Common myeloid progenitor, CD34-positive (primary cell): ENCODE measurements at regions not wholly inside any gene's neighbourhood (a gene's known extent, or its start where the extent isn't known, plus 50 kb on each side); places are given as distances from the start of the nearest gene placed in this dataset.

Experiments
- CTCF ChIA-PET: fragments of 350-600 bp; sonication (Branson Sonifier 250); formaldehyde crosslinking; loops from one replicate; lab custom pipeline; 2021; ENCODE audit warnings: antibody characterized with exemption; lab: Charles Lee
- POLR2A ChIA-PET: fragments of 350-600 bp; sonication (Branson Sonifier 250); formaldehyde crosslinking; loops from one replicate; lab custom pipeline; 2021; ENCODE audit warnings: antibody characterized with exemption; lab: Charles Lee
- DNase-seq, 3 donors: peaks; one replicate each; pipeline versions ENCODE4 v3.0.0 to v3.0.0-alpha.2; 2013
- H3K27ac ChIP-seq, 2 experiments: 1 replicate in 1 of 2; 2 replicates in 1 of 2; pipeline ENCODE4 v1.7.0; 2013; ENCODE audit warnings: inconsistent platforms in 2 of 2, low read length in 2 of 2, mild to moderate bottlenecking in 2 of 2, low read depth in 1 of 2, moderate library complexity in 1 of 2; ENCODE audit not compliant: severe bottlenecking in 2 of 2, insufficient read depth in 1 of 2, poor library complexity in 1 of 2
- H3K27me3 ChIP-seq, 5 experiments: replicated peaks in 2 of 5; 1 replicate in 3 of 5; 2 replicates in 2 of 5; pipeline versions ENCODE4 v1.6.1 to v1.7.0; 2013; ENCODE audit warnings: low read length in 4 of 5, mild to moderate bottlenecking in 2 of 5, moderate library complexity in 2 of 5, inconsistent platforms in 1 of 5; ENCODE audit not compliant: insufficient read depth in 5 of 5, control insufficient read depth in 4 of 5
- H3K36me3 ChIP-seq, 4 experiments: 1 replicate in 2 of 4; 2 replicates in 2 of 4; pipeline versions ENCODE4 v1.6.1 to v1.7.0; 2013; ENCODE audit warnings: low read length in 3 of 4, control low read depth in 1 of 4, mild to moderate bottlenecking in 1 of 4; ENCODE audit not compliant: control insufficient read depth in 4 of 4, insufficient read depth in 4 of 4
- H3K4me1 ChIP-seq, 4 experiments: 1 replicate in 3 of 4; 2 replicates in 1 of 4; pipeline versions ENCODE4 v1.6.1 to v1.7.1; 2013; ENCODE audit warnings: low read length in 3 of 4, mild to moderate bottlenecking in 3 of 4, control low read depth in 1 of 4, inconsistent platforms in 1 of 4, moderate library complexity in 1 of 4; ENCODE audit not compliant: control insufficient read depth in 4 of 4, insufficient read depth in 4 of 4; ENCODE audit errors: control extremely low read depth in 1 of 4
- H3K4me3 ChIP-seq, 7 experiments: 1 replicate in 4 of 7; 2 replicates in 3 of 7; pipeline versions ENCODE4 v1.5.1 to v1.7.0; 2013; ENCODE audit warnings: mild to moderate bottlenecking in 7 of 7, low read length in 6 of 7, moderate library complexity in 6 of 7, inconsistent platforms in 2 of 7, low read depth in 2 of 7, control low read depth in 1 of 7; ENCODE audit not compliant: insufficient read depth in 4 of 7, control insufficient read depth in 1 of 7; ENCODE audit errors: extremely low read depth in 1 of 7
- H3K9me3 ChIP-seq, 5 experiments: 1 replicate in 4 of 5; 2 replicates in 1 of 5; pipeline versions ENCODE4 v1.6.1 to v1.7.1; 2013; ENCODE audit warnings: low read length in 4 of 5, mild to moderate bottlenecking in 2 of 5, inconsistent platforms in 1 of 5, low read depth in 1 of 5, moderate library complexity in 1 of 5; ENCODE audit not compliant: control insufficient read depth in 4 of 5, insufficient read depth in 2 of 5; ENCODE audit errors: control extremely low read depth in 1 of 5
- WGBS: methylation state at CpG from one replicate; pipeline ENCODE4 v1.1.5; 2013; ENCODE audit not compliant: insufficient coverage; 5-methylcytosine and 5-hydroxymethylcytosine counted together

DNA sequence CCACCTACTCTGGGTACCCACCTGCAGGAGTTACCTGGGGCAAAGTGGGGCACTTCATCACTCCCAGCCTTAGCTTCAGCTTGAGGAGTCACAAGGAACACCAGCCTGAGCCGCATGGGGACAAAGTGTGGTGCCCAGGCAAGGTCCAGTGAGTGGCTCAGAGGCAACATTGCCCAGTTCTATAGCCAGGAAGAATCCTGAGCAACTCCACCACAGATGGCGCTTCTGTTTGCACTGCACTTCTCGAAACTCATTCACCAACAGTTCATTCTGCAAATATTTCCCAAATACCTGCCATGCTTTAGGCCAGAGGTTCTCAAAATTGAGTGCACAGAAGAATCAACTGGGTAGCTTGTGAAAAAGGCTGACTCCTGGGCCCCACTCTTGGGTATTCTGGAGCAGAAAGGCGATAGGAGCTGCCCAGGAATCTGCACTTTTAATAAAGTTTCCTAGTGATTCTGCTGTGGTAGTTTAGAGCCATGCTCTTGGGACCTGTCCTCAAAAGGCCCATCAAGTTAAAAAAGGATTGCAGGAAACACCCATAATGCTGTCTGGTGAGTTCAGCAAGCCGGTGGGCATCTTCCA, 83.1 kb downstream of the VEGFA start:
- Histone ChIP-seq H3K4me1 (peaks cover 0 to 10% (median 0%) of the 10 kb centered on the region in 4 experiments), H3K36me3 (no peaks in the 10 kb centered on the region), H3K9me3 (no peaks in the 10 kb centered on the region), H3K27me3 (no peaks in the 10 kb centered on the region), H3K4me3 (no peak overlapping the region), H3K27ac (no peak overlapping the region)
- DNase-seq, result no peak
- 95% methylated on average over 5 of the region's 5 CpGs for WGBS
- ChIA-PET POLR2A (no interaction called here), CTCF (no interaction called here)

DNA sequence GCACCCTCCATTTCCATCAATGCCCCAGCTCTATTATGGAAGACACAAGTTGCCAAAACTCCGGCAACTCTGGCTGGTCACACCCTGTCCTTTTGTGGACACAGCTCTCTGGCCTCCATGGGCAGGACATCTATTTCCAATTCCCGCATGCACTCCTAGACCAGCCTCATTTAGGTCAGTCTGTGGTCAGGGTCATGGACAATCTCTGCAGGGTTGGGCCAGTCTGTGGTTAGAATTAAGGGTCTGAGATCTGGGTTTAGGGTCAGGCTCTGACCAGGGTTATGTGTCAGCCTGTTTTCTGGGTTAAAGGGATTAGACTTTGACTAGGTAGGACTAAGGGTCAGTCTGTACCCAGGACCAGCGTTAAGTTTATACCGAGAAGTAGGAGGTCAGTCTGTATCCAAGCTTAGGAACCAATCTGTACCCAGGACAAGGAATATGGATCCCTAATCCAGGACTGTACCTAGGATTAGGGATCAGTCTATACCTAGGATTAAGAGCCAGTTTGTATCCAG, 82.4 kb downstream of the VEGFA start:
- Histone ChIP-seq H3K9me3 (no peaks in the 10 kb centered on the region), H3K4me1 (peaks cover 0 to 10% (median 0%) of the 10 kb centered on the region in 4 experiments), H3K36me3 (no peaks in the 10 kb centered on the region), H3K27ac (no peak overlapping the region), H3K4me3 (no peak overlapping the region), H3K27me3 (no peaks in the 10 kb centered on the region)
- ChIA-PET CTCF (no interaction called here), POLR2A (no interaction called here)
- WGBS, result 100% methylated on average over 4 of the region's 4 CpGs
- DNase-seq, result no peak

DNA sequence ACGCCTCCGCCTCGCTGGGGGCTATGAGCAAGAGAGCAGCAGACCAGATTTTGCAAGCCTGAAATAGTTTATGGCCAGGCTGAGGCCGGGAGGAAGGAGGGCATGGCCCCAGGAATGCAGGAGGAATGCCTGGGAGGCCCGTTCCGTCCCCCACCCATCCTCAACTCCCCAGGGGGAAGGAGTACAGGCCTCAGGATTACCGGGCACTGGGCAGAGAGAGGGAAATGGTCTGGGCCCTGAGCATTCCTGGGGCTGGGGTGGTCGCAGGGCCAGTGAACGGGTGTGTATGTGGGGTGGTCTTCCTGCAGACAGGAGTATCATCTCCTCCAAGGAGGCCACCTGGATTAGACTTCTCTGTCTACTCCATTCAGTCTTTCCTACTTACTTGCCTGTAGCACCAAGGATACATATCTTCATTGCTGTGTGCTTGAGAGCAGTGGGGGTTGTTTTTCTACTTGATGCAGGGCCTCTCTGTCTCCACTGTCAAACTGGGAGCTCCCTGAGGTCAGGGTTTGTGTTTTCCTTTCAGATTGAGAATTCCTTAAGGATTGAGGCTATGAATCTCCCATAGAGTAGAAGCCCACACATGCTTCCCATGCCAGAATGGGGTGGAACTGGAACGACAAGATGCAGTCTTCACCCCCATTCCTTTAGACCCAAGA, 81.3 kb downstream of the VEGFA start:
- Histone ChIP-seq H3K4me1 (peaks cover 0 to 10% (median 0%) of the 10 kb centered on the region in 4 experiments), H3K27me3 (no peaks in the 10 kb centered on the region), H3K27ac (no peak overlapping the region), H3K36me3 (no peaks in the 10 kb centered on the region), H3K9me3 (no peaks in the 10 kb centered on the region), H3K4me3 (no peak overlapping the region)
- no peak for DNase-seq
- ChIA-PET CTCF (no interaction called here), POLR2A (no interaction called here)
- 97% methylated on average over 9 of the region's 10 CpGs for WGBS

DNA sequence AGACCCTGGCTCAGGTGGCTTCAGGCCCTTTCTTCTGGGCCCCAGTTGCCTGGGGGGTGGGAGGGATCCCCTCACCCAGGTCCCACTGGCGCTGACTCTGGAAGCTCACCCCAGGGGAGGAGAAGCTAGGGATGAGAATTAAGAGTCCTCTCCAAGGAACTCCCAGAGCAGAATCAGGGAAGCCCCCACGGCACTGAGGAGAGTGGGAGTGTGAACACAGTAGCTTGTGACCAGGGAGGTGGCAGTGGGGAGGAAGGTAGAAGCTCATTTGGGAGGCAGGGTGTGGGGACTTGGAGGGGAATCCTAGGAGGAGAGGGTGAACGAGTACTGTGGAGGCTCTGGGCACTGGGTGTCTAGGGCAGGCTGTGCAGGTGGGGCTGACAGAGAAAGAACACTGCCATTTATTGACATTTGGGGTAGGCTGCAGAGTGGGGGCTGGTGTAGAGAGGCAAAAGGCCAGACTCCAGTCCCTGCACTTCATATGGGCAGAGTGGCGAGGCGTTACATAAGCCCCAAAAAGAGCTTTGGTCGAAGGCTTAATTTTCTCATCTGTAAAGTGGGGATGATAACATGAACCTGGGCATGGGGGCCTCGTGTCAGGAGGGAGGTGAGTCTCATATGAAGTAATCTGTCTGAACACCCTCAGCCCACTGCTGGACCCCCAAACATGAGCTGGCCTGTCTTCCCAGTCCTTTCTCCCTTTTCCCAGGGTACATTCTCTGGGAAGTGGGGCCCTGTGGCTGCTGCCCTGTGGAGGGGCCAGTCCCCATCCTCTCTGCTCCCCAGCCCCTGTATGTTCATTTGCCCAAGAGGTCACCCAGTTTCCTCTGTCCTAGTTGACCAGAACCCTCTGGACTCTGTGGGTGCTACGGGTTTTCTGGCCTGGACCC, 80.5 kb downstream of the VEGFA start:
- Histone ChIP-seq H3K4me1 (peaks cover 0 to 10% (median 0%) of the 10 kb centered on the region in 4 experiments), H3K4me3 (no peak overlapping the region), H3K36me3 (no peaks in the 10 kb centered on the region), H3K9me3 (no peaks in the 10 kb centered on the region), H3K27me3 (no peaks in the 10 kb centered on the region), H3K27ac (no peak overlapping the region)
- DNase-seq, result no peak
- ChIA-PET POLR2A (no interaction called here), CTCF (interaction anchor here (0.8 to 1.3 kb wide), 2 partner anchors 11 to 77 kb away, joined by 3 to 4 read pairs; no protein-coding TSS in a partner anchor)
- 98% methylated on average over 8 of the region's 8 CpGs for WGBS

DNA sequence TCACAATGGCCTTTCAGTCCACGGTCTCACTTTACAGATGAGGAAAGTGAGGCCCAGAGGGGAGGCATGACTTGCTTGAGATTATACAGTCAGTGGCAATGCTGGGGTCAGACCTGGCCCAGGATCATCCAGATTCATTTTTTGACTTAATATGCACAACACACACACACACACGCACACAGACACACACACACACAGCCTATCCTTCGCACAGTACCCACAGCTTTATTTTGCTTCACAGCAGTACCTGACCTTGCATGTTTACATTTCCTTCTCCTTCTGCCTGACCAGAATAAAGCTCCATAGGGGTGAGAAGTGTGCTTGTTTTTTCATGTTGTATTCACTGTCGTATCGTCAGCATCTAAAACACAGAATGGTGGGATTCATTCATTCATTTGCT, 79.8 kb downstream of the VEGFA start:
- H3K36me3 ChIP-seq, result no peaks in the 10 kb centered on the region
- CTCF ChIA-PET, result interaction anchor here (0.8 to 1.3 kb wide), 2 partner anchors 11 to 76 kb away, joined by 3 to 4 read pairs; no protein-coding TSS in a partner anchor
- 88% methylated on average over 5 of the region's 5 CpGs for WGBS
- H3K27ac ChIP-seq, result no peak overlapping the region
- H3K9me3 ChIP-seq, result no peaks in the 10 kb centered on the region
- no peak for DNase-seq
- no peak overlapping the region for H3K4me3 ChIP-seq
- POLR2A ChIA-PET, result no interaction called here
- H3K4me1 ChIP-seq, result peaks cover 0 to 10% (median 0%) of the 10 kb centered on the region in 4 experiments
- no peaks in the 10 kb centered on the region for H3K27me3 ChIP-seq

DNA sequence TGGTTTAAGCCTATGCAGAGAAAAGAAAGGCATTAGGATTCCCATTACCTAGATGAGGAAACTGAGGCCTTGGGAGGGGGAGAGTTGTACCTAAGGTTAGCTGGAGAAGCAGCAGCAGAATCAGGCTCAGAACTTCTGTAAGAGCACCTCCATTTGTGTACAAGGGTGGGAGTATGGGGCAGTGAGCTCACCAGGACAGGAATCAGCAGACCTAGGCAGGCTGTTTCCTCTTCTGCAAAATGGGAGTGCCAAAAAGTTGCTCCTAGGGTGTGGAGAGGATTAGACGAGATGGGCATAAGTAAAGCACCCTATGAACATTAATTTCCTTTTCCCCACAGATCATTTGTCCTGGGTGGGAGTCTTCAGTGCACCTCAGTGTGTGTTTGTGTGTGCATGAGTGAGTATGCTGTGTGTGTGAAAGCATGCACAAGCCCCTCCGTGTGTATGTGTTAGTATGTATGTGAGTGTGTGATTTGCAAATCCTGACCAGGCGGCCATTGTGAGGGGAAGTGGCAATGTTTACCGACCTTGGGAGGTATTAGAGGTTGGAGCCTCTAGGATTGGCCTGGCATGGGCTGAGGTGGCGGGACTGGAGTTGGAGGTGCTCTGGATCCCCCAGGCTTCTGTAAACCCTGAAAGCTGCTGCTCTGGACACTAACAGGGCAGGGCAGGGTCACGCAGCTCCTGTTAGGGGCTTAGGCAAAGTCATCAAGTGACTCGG, 78.8 kb downstream of the VEGFA start:
- Histone ChIP-seq H3K36me3 (no peaks in the 10 kb centered on the region), H3K4me3 (no peak overlapping the region), H3K9me3 (no peaks in the 10 kb centered on the region), H3K27ac (no peak overlapping the region), H3K27me3 (no peaks in the 10 kb centered on the region), H3K4me1 (peaks cover 0 to 10% (median 0%) of the 10 kb centered on the region in 4 experiments)
- CTCF ChIA-PET, result interaction anchor here (0.7 to 1.3 kb wide), 2 partner anchors 33 to 75 kb away, joined by 3 read pairs; no protein-coding TSS in a partner anchor
- POLR2A ChIA-PET, result no interaction called here
- 96% methylated on average over 6 of the region's 7 CpGs for WGBS
- DNase-seq, result no peak
